ENCODE measurements at regions not wholly inside any gene's neighbourhood (a gene's known extent, or its start where the extent isn't known, plus 50 kb on each side); places are given as distances from the start of the nearest gene placed in this dataset.

DNA sequence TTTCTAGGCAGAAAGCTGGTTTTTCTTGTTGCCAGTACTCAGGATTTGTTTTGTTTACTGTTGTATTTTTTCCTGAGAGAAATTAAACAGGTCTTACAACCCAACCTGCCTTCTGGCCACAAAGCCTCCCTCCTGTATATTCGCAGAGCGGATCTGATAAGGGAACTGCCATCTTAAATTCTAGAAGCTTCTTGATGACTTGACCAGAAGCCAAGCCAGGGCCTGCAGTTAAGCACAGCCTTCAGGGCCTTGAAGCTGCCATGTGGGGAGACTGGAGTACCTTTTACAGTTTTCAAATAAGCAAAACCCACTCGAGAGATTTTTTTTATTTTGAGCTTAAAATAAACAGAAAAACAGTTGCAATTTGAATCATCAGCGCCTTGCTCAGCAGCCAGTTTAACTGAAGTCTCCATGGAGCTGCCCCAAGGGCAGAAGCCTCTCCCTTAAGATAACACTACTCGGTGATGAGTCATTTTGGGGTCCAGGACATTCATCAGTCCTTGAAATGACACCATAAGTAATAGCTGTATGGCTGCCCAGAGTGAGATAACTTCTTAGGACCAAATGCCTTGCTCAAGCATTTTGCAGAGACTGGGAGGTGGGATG, 51.5 kb upstream of the PHLPP1 start:
- no peak for TF ChIP-seq EZH2phosphoT487 (conservative IDR thresholded peaks at IDR 0.05; ENCODE audit: low read length)
- TF ChIP-seq, protein P1, sequence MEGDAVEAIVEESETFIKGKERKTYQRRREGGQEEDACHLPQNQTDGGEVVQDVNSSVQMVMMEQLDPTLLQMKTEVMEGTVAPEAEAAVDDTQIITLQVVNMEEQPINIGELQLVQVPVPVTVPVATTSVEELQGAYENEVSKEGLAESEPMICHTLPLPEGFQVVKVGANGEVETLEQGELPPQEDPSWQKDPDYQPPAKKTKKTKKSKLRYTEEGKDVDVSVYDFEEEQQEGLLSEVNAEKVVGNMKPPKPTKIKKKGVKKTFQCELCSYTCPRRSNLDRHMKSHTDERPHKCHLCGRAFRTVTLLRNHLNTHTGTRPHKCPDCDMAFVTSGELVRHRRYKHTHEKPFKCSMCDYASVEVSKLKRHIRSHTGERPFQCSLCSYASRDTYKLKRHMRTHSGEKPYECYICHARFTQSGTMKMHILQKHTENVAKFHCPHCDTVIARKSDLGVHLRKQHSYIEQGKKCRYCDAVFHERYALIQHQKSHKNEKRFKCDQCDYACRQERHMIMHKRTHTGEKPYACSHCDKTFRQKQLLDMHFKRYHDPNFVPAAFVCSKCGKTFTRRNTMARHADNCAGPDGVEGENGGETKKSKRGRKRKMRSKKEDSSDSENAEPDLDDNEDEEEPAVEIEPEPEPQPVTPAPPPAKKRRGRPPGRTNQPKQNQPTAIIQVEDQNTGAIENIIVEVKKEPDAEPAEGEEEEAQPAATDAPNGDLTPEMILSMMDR (IDR thresholded peaks at IDR 0.05; ENCODE audit: insufficient read depth, low read length, poor library complexity, severe bottlenecking) = no peak

All from SU-DHL-6 (cell line).